ENCODE measurements at regions not wholly inside any gene's neighbourhood (a gene's known extent, or its start where the extent isn't known, plus 50 kb on each side); places are given as distances from the start of the nearest gene placed in this dataset.

GRCh38 chr5:2387250-2387633 is 364.2 kb downstream of the IRX2 start:
- DNase-seq (ENCODE audit: low read depth) = no peak

DNA sequence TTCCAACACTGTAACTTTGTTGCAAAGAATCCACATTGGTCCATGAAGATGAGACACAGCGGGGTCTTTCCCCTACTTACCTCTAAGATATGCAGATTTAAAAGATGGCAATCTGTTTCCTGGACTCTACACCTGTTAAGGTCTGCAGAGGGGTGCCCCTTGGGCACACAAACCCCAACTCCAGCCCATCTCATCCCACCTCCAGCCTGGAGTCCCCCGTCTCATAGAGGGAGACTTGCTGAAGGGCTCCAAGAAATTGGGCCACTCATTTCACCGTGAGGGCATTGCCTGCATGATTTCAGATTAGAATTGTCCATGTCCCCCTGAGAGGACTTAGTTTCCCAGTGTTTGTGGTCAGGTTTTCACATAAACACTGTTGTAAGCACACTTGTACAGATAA is 365.7 kb downstream of the IRX2 start:
- no peak for DNase-seq (ENCODE audit: low read depth)

DNA sequence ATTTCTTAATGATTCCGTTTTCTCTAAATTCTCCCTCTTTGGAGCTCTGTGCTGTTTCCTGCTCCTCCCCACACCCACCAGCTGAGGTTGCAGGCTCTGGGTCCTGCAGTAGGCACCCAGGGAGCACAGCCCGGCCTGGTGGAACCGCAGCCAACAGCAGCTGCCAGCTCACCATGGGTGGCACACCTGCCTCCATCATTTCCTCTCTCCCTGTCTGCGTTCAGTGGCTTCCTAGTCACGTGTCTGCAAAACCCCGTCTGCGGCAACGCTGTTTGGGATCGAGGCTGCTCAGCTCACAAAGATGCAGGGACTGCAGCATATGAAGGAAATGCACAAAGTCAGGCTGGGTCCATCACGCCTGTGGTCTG is 367.8 kb downstream of the IRX2 start:
- DNase-seq (ENCODE audit: low read depth) = no peak

DNA sequence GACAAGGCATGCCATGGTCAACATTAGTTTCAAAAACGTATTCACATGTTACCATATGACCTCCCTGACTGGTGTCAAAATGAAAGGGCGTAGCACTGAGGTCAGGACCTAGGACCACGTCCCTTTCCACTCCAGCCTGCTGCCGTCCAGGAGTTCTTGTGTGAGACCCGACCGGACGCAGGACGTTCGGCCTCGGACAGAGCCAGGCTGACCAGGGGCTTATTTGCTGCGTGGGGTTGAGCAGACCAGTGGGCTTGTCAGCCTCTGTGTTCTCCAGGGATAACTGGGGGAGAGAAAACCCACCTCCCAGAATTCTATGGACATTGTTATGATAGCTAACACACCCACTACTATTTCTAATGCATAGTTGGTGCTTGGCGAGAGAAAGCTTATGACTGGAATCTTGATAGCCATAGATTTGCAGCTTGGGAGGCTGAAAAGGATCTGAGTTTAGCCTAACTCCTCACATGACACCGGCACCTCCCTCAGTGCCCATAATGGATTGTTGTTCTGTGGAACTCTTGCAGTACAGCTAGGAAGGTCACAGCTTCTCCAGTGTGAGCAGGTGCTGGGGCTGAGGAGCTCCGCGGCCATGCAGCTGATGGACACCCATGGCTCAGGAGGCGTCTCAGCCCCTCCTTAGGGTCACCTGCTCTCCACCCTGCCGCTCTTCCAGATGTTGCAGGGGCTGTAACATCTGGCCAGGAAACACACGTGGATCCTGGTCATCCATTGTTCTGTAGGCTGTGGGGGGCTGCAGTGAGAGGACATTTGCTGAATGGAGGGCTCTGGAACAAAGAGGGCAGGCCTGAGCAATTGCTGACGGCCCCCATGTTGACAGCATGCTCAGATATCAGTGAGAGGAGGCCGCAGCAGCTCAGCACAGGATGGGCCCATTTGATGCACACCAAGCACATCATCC is 368.4 kb downstream of the IRX2 start:
- DNase-seq (ENCODE audit: low read depth) = no peak

GRCh38 chr5:2381861-2382260 is 369.6 kb downstream of the IRX2 start:
- DNase-seq (ENCODE audit: low read depth) = no peak

DNA sequence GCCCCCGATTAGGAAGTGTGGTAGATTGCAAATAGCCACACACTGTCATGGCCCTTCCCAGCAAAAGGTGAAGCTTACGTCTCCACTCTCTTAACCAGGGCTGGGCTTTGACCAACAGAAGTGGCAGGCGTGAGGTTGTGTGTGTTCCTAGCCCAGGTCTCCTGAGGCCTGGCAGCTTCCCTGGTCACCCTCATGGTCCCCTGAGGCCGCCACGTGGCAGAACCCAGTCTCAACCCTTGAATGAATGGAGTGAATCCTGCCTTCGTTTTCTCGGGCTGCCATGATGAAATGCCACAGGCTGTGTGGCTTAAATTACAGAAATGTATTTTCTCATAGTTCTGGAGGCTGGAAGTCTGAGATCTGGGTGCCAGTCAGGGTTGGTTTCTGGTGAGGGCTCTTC is 370.4 kb downstream of the IRX2 start:
- DNase-seq (ENCODE audit: low read depth) = no peak

GRCh38 chr5:2378976-2379375 is 372.5 kb downstream of the IRX2 start:
- no peak for DNase-seq (ENCODE audit: low read depth)

- no peak for DNase-seq (ENCODE audit: low read depth)
Measured at GRCh38 chr5:2378108-2378507, 373.4 kb downstream of the IRX2 start.

GRCh38 chr5:2376486-2376885 is 375.0 kb downstream of the IRX2 start:
- no peak for DNase-seq (ENCODE audit: low read depth)

- no peak for DNase-seq (ENCODE audit: low read depth)
Measured at GRCh38 chr5:2375757-2376250, 375.7 kb downstream of the IRX2 start.

- DNase-seq (ENCODE audit: low read depth) = no peak
Measured at GRCh38 chr5:2375291-2375690, 376.2 kb downstream of the IRX2 start.

DNA sequence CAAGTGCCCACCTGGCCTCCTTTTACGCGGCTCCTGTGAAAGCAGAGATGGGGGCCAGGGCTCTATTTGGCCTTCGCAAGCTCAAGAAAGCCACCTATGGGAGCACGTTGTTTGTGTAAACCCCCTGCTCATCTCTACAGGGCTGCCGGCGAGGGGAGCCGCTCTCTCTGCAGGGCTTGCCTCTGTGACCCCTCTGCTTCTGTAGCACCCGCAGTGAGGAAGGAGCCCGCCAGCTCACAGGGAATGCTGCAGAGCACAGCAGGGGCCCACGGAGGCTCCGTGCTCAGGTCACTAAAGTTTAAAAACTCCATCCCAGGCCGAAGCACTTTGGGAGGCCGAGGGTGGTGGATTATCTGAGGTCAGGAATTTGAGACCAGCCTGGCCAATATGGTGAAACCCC is 376.8 kb downstream of the IRX2 start:
- no peak for DNase-seq (ENCODE audit: low read depth)

GRCh38 chr5:2373631-2374030 is 377.8 kb downstream of the IRX2 start:
- no peak for DNase-seq (ENCODE audit: low read depth)

DNA sequence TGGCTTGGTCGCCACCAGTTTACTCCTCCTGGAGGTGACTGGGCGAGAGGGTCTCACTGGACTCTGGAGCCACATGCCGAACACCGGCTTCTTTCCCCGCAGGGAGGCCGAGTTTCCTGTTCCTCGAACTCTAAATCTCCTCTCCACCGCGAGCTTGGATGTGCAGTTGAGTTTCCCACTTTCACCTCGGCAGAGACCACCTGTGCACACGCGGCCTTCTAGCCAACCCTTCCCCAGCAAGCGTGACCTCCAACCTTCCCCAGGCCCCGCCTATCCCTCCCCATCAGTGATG is 380.1 kb downstream of the IRX2 start:
- DNase-seq (ENCODE audit: low read depth) = no peak

- no peak for DNase-seq (ENCODE audit: low read depth)
Measured at GRCh38 chr5:2370626-2371418, 380.7 kb downstream of the IRX2 start.

DNA sequence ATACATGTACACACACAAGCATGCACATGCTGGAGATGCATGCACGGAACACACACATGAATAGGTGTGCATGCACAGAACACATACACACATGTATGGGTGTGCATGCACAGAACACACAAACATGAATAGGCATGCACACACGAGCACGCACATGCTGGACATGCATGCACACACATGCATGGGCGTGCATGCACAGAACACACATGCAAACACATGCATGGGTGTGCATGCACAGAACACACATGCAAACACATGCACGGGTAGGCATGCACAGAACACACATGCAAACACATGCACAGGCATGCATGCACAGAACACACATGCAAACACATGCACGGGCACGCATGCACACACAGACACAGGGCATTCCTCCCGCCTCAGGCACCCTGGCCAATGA is 382.3 kb downstream of the IRX2 start:
- no peak for DNase-seq (ENCODE audit: low read depth)

- DNase-seq (ENCODE audit: low read depth) = no peak
Measured at GRCh38 chr5:2366816-2367215, 384.7 kb downstream of the IRX2 start.

DNA sequence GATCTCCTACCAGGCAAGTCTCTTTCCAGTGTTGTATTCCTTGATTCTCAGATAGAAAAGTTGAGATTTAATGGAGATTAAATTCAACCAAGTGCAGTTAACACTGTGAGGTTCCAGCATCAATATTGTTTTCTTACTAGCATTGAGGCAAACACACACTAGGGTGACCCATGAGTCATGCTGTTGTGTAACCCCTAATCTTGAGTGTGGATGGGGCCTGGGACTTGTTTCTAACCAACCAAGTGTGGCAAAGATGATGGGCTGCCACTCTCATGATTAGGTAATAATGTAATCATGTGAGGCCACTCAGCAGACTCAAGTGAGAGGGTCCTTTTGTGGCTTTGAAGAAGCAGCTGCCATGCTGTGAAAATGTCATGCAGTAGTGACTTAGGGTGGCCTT is 394.2 kb downstream of the IRX2 start:
- DNase-seq (ENCODE audit: low read depth) = no peak

- DNase-seq (ENCODE audit: low read depth) = no peak
Measured at GRCh38 chr5:2355859-2356258, 395.6 kb downstream of the IRX2 start.

- no peak for DNase-seq (ENCODE audit: low read depth)
Measured at GRCh38 chr5:2353871-2354440, 397.5 kb downstream of the IRX2 start.

DNA sequence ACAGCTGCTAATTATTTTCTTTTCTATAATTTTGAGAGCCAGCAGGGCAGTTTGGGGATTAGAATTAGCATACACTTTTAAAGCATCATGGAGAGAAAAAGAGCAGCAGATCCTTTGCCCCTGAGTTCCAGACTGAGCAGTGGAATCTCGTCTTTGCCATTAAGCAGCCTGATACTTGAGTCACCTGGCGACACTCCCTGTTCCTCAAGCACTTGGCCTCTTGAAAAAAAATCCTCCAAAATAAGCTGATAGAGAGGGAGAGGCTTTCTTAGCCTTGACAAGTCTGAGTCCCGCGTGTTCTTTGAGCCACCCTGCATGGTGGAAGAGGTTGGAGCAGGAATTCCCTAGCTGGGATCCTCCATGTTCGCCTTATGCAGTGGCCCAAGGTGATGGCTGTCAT is 398.3 kb downstream of the IRX2 start:
- no peak for DNase-seq (ENCODE audit: low read depth)

DNA sequence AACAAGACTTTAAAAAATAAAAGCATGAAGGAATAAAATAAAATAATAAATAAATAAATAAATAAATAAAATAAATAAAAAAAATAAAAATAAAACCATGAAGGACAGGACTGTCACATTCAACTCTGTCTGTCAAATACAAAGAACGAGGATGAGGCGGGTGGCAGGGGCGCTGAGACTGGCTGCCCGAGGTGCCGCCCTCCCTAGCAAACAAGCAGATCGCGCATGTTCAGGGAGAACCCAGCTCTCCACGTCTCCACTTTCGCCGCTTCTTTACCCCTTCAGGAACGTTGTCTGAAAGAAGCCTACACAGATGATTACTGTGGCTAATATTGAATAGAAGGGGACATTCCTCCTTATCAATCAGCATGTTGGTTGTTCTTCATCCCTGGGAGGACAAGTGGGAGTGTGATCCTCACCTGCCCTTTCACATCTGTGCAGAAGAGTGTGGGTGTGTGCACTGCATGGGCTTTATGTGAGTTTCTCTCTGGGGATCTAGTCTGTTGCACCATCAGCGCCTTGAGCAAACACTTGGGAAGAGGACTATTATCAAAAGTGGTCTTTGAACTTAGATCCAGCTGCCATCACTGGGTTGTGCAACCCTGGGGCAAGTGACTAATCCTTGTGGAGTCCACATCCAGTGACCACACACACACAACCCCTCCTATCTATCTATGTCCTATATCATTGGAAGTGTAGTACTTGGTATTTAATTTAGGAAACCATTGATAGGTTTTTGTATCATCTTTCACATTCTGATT is 399.2 kb downstream of the IRX2 start:
- DNase-seq (ENCODE audit: low read depth) = no peak

All from myocyte (in vitro differentiated cells).